Lower lobe of right lung (tissue), 2 donors: ENCODE measurements at regions not wholly inside any gene's neighbourhood (a gene's known extent, or its start where the extent isn't known, plus 50 kb on each side); places are given as distances from the start of the nearest gene placed in this dataset.
"Not testable (repeated sequence)": the region's sequence is repeated elsewhere in the genome, so short reads cannot be mapped to it uniquely, and the experiment has no call there.

Experiments used
- ATAC-seq, 2 donors: fragments of 200-7000 bp; cut with Tn5 transposase; one replicate each; pipeline ENCODE4 v1.9.1; 2020 to 2022; ENCODE audit warnings: mild to moderate bottlenecking in 2 of 2, moderate library complexity in 2 of 2
- DNase-seq: peaks from one replicate; pipeline ENCODE4 v3.0.0-alpha.2; 2020
- H3K27ac ChIP-seq: fragments of 200-600 bp; one replicate; pipeline ENCODE4 v1.8.0; 2022
- H3K27me3 ChIP-seq: fragments of 200-600 bp; one replicate; pipeline ENCODE4 v1.8.0; 2022; ENCODE audit warnings: low read depth
- H3K36me3 ChIP-seq: fragments of 200-600 bp; one replicate; pipeline ENCODE4 v1.8.0; 2022; ENCODE audit warnings: mild to moderate bottlenecking
- H3K4me1 ChIP-seq: fragments of 200-600 bp; one replicate; pipeline ENCODE4 v1.8.0; 2022
- H3K4me3 ChIP-seq: fragments of 200-600 bp; one replicate; pipeline ENCODE4 v1.8.0; 2022; ENCODE audit warnings: mild to moderate bottlenecking
- H3K9me3 ChIP-seq: fragments of 200-600 bp; one replicate; pipeline ENCODE4 v1.8.0; 2022
- intact Hi-C: fragments of 100-400 bp; cut with DNase I; formaldehyde crosslinking; loops from one replicate; pipeline ENCODE4 v1.11.0; 2022
- TF ChIP-seq, protein P1 (sequence below): fragments of 200-600 bp; IDR thresholded peaks from one replicate; pipeline ENCODE4 v1.8.0; 2022; ENCODE audit warnings: antibody characterized with exemption, mild to moderate bottlenecking
- donor health status: DM: no; HTN: yes; CAD: no; lungs with severe emphysema.

DNA sequence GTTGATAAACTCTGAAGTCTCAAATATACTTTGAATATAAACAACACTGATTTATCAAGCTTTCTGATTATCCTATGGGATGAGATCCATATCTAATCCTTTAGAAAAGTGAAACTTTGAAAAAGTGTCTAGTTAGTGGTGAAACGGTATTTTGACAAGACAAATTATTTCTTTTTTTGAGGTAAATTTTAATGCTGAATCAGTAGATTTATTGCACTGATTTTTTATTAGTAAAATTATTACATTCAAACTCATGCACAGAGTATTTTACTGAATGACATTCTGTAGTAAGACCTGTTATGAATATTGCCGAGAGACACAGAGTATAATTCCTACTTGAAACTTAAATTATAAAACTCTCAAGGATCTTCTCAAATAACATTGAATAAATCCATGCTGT, 679.1 kb upstream of the SPRY2 start:
- Histone ChIP-seq H3K36me3 (no peaks in the 10 kb centered on the region), H3K27ac (no peak overlapping the region), H3K4me3 (no peak overlapping the region), H3K27me3 (no peaks in the 10 kb centered on the region), H3K4me1 (no peaks in the 10 kb centered on the region), H3K9me3 (no peaks in the 10 kb centered on the region)
- TF ChIP-seq, protein P1, sequence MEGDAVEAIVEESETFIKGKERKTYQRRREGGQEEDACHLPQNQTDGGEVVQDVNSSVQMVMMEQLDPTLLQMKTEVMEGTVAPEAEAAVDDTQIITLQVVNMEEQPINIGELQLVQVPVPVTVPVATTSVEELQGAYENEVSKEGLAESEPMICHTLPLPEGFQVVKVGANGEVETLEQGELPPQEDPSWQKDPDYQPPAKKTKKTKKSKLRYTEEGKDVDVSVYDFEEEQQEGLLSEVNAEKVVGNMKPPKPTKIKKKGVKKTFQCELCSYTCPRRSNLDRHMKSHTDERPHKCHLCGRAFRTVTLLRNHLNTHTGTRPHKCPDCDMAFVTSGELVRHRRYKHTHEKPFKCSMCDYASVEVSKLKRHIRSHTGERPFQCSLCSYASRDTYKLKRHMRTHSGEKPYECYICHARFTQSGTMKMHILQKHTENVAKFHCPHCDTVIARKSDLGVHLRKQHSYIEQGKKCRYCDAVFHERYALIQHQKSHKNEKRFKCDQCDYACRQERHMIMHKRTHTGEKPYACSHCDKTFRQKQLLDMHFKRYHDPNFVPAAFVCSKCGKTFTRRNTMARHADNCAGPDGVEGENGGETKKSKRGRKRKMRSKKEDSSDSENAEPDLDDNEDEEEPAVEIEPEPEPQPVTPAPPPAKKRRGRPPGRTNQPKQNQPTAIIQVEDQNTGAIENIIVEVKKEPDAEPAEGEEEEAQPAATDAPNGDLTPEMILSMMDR, result no peak
- ATAC-seq (no peak), DNase-seq (no peak)
- intact Hi-C loops, result no loop called here

DNA sequence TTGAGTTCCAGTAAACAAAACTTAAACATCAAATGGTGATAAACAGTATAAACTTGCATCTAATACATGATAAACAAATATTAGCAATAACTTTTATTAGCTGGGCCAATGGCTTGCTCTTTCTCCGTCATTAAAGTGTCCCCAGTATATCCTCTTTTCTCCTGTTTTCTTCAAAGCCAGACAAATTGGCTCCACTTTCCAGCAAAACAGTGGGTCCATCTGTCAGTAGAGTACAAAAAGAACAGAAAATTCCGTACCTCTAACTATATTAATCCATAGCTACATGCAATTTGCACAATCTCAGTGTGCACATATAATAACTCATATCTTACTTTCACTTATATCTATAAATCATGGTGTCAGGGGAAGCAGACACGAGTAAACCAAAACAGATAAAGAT, 678.0 kb upstream of the SPRY2 start:
- H3K27ac ChIP-seq, result no peak overlapping the region
- ATAC-seq (no peak), DNase-seq (no peak)
- intact Hi-C loops, result no loop called here
- H3K27me3 ChIP-seq, result no peaks in the 10 kb centered on the region
- H3K36me3 ChIP-seq, result no peaks in the 10 kb centered on the region
- TF ChIP-seq, protein P1, result no peak
- H3K4me1 ChIP-seq, result no peaks in the 10 kb centered on the region
- H3K4me3 ChIP-seq, result no peak overlapping the region
- H3K9me3 ChIP-seq, result no peaks in the 10 kb centered on the region

DNA sequence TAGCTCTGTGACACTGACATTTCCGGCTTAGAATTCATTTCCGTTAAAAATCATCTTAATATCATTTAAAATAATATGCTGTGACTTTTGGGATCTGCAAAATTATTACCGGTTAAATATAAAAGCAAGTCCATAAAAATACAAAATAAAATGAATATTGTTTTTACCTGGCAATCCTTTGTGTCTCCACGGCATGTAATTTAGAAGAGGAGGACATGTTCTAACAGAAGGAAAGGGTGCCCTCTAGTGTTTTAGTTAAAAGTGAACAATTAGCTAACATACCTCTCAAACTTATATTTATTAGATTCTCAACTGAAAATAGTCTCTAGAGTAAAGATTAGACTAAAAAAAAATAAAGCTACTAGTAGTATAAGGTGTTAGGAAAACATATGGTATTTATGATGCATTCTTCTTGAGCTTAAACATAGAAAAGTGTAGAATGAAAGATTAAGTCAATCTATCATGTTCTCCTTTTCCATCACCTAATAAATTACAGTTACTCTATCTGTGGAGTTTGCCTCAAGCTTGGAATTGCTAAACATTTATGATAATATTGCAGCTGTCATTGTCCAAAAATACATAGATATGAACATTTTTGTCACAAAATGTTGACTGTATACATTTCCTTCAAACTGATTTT, 676.7 kb upstream of the SPRY2 start:
- H3K4me3 ChIP-seq, result no peak overlapping the region
- TF ChIP-seq, protein P1, result peak; percentile 50
- H3K4me1 ChIP-seq, result no peaks in the 10 kb centered on the region
- H3K27ac ChIP-seq, result no peak overlapping the region
- no peaks in the 10 kb centered on the region for H3K9me3 ChIP-seq
- peak in 1 of 2 donors; percentile 67 for ATAC-seq
- no peak for DNase-seq
- no peaks in the 10 kb centered on the region for H3K36me3 ChIP-seq
- intact Hi-C loops, result no loop called here
- H3K27me3 ChIP-seq, result no peaks in the 10 kb centered on the region

DNA sequence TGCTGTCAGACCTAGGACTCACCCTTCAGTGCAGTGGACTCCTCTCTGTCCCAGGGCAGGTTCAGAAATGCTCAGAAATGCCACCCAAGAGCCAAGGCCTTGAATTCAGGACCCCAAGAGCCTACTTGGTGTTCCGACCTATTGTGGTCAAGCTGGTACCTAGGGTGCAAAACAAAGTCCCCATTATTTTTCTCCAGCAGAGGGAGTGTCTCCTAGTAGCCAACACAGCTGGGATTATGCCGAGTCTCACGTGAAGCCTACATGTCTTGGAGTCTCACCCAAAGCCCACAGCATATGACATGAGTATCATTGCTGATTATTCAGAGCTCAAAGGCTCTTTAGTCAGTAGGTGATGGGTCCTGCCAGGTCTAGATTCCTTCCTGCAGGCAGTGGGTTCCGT, 671.1 kb upstream of the SPRY2 start:
- H3K27me3 ChIP-seq, result no peaks in the 10 kb centered on the region
- H3K27ac ChIP-seq, result no peak overlapping the region
- no peaks in the 10 kb centered on the region for H3K9me3 ChIP-seq
- no peaks in the 10 kb centered on the region for H3K36me3 ChIP-seq
- intact Hi-C loops, result no loop called here
- no peak overlapping the region for H3K4me3 ChIP-seq
- TF ChIP-seq, protein P1, result no peak
- ATAC-seq (no peak), DNase-seq (no peak)
- no peaks in the 10 kb centered on the region for H3K4me1 ChIP-seq

DNA sequence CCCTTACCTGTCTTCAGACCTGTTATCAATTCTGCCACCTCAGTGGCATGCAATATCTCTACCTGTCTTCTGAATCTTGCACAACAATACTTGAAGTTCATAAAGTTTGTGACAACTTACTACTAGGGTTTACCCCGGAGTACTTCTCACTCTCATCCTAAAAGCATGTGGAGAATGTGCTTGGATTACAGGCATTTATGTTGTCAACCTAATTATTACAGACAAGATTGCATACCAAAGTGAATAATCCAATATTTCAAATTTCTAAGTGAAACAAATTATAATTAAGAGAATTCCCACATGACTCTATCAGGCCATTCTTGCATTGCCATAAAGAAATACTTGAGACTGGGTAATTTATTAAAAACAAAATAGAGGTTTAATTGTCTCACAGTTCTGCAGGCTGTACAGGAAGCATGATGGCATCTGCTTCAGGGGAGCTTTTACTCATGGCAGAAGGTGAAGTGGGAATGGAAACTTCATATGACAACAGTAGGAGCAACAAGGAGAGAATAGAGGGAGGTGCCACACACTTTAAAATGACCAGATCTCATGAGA, 661.0 kb upstream of the SPRY2 start:
- H3K9me3 ChIP-seq, result peaks cover 9% of the 10 kb centered on the region
- ATAC-seq, result no peak
- intact Hi-C loops, result no loop called here

DNA sequence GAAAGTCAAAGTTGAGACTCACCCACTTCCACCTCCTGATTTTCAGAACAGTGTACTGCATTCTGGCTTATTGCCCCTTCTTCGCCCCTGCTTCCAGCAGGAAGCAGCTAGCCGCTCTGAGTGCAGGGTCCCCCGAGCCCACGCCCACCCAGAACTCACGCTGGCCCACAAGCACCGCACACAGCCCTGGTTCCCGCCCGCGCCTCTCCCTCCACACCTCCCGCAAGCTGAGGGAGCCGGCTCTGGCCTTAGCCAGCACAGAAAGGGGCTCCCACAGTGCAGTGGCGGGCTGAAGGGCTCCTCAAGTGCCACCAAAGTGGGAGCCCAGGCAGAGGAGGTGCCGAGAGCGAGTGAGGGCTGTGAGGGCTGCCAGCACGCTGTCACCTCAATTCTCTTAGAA, 657.7 kb upstream of the SPRY2 start:
- H3K4me1 ChIP-seq, H3K27me3 ChIP-seq, ATAC-seq, intact Hi-C loops, H3K9me3 ChIP-seq, H3K36me3 ChIP-seq, DNase-seq, H3K27ac ChIP-seq, H3K4me3 ChIP-seq: not testable (repeated sequence)

More for the DNA sequence above, 661.0 kb upstream of the SPRY2 start:
- no peaks in the 10 kb centered on the region for H3K4me1 ChIP-seq
- H3K36me3 ChIP-seq, result no peaks in the 10 kb centered on the region
- no peak overlapping the region for H3K4me3 ChIP-seq
- no peak for DNase-seq
- TF ChIP-seq, protein P1, result no peak
- no peak overlapping the region for H3K27ac ChIP-seq
- H3K27me3 ChIP-seq, result no peaks in the 10 kb centered on the region
